KBM-7 (cell line): ENCODE measurements at regions not wholly inside any gene's neighbourhood (a gene's known extent, or its start where the extent isn't known, plus 50 kb on each side); places are given as distances from the start of the nearest gene placed in this dataset.
A peak's percentile ranks its signal among the peaks of the same experiment; 100 is the strongest.
"Not testable (repeated sequence)": the region's sequence is repeated elsewhere in the genome, so short reads cannot be mapped to it uniquely, and the experiment has no call there.

ENCODE experiments used
- DNase-seq: peaks from one replicate; pipeline ENCODE4 v3.0.0-alpha.2; 2015
- in situ Hi-C: fragments of 300-500 bp; cut with MboI; formaldehyde crosslinking; loops from 2 replicates; pipeline ENCODE4 v1.14.3; 2020; ENCODE audit warnings: low sequenced_read_pairs, low pct_unique_long_range_greater_than_20kb, mixed read lengths

DNA sequence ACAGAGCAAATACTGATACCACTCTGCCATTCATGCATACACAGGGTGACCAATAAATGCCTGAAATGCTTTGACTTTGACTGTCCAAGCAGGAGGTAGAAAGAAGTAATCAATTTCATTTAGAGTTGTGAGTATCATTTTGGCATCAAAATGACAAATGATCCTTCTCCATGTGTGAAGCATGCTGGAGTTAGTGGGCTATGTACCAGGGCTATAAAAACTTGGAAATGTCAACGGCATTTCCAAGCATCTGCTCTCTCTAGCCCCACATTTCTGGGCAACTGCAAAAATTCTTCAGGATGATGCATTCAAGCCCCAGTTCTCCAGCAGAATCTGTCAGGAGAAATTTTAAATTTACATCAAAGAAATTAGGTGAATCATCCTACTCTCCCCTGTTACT, 208.4 kb upstream of the PTBP2 start:
- DNase-seq, result no peak
- in situ Hi-C loops, result no loop called here

DNA sequence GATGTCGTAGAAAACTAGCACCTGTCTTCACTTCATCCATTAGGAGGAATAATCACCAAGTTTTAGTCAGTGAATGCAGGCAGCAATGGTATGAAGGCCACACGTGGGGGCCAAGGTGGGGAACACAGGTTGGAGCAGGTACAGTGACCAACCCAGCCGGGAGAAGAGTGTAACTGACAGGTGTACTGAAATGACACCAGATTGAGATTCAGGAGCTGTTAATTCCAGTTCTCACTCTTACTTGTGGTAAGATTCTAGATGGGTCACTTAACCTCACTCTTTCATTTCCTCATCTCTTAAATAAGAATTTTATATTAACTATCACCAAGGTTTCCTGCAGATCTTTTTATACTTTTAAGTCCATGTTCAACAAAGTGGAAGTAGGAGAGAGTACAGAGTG, 206.2 kb upstream of the PTBP2 start:
- in situ Hi-C loops, result no loop called here

DNA sequence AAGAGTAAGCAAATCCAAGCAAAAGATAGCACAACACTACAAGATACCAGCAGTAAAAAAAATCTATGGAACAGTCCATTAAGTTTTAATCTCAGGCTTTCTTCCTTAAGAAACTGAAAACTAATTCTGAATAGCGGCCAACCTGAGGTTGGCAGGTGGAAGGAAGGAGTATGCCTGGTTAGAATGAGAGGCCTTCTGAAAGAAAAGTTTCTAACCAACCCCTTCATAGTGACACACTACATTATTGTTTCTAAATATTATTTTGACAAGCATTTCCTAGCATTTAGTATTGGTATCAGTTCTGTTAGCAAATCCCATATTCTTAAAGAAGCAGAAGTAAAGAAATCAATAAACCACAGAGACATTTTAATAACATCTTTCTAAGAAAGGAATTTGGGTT, 205.7 kb upstream of the PTBP2 start:
- in situ Hi-C loops, result no loop called here
- DNase-seq, result peak; percentile 3

More for the DNA sequence above, 206.2 kb upstream of the PTBP2 start:
- DNase-seq, result no peak

DNA sequence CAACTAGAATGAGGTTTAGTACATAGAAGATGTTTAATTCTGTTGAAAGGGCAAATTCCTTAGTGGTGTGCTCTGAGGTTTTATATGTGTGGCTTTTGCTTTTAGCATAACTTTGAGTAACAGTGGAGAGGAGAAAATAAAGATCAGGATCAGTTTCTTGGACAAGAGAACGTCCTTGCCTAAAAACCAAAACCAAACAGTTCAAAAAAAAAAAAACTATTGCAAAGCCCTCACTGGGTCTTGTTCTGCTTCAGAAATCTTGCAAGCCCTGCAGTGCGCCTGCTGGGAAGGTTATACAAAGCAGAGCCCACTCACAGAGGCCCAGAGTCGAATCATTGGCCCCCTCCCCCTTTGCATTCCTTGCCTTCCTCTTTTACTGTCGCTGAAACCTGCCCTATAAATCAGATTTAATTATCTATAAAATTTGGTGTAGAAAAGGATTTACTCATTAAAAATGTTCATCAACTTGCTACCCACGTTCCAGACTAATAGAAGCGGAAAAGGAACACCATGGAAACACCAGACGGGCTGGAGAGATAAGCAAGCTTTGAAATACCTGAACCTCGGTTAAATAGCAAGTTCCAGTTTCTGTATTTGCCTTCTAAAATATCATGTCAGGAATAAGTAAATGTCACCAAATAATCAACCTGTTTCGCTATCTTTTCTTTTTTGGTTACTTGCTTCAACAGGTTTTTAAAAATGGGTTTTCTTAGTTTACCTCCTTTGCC, 201.6 kb upstream of the PTBP2 start:
- no peak for DNase-seq
- in situ Hi-C loops, result no loop called here

DNA sequence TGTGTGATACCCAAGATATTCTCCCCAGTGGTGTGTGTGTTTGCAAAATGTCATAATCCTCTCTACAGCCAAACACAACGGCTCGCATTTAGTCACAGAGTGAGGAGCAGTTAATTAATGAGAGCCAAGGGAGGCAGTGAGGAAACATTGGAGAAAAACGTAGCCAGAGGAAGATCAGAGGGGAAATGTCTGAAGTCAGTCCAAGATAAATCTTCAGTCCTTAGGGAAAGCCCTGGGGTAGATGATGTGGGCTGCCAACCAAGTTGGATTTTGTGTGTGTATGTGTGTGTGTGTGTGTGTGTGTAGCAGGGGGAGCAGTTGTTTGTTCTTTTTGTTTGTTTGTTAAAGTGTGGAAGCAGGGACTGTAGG, 201.0 kb upstream of the PTBP2 start:
- in situ Hi-C loops, result no loop called here
- DNase-seq, result no peak

DNA sequence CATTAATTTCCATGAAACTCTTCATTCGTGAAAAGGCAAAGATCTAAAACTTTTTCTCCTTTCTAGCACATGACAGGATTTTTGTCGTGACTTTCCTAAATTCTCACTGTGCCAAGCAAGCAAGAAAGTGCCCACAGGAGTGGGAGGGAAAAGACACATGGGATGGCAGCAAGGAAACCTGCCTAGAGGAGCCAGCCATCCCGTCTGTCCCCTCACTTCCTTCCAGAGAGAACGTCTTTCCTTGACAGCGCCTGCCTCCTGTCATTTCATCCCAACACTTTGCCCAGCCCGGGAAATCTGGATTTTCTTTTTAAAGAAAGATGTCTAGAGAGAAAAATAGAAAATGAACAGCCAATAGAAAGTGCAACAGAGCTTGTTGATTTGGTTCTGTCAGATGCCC, 200.6 kb upstream of the PTBP2 start:
- in situ Hi-C loops, result no loop called here
- DNase-seq, result no peak

DNA sequence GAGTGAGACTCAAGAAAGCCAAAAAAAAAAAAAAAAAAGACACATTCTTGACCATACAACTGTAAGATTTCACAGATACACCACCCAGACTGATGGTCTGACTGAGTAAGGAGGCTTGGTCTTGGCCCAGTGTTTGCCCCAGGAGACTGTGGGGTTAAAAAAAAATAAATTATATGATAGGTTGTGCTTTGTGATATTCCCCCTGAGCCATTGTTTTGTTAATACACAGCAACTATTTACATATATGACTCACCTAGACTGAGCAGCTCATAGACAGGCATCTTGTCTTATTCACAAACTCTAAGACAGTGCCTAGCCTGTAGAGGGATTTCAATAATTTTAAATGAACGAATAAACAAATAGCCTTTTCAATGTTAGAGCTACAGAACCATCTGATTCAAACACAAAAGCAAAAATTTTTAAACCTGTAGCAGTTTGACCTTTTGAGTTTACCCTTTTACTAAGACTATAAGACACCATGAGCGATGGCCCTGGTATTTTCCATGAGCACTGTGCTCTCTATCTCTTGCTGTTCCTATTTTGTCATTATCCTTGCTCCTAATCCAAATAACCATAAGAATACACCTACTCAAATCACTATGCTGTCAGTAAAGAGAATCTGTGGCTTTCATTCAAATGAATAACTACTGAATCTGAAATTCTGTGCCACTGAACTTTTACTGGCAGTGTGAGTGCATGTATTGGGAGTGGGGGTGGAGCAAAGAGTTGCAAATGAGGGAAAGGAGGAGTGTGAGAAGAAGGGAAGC, 199.4 kb upstream of the PTBP2 start:
- in situ Hi-C loops, result no loop called here
- DNase-seq, result no peak

DNA sequence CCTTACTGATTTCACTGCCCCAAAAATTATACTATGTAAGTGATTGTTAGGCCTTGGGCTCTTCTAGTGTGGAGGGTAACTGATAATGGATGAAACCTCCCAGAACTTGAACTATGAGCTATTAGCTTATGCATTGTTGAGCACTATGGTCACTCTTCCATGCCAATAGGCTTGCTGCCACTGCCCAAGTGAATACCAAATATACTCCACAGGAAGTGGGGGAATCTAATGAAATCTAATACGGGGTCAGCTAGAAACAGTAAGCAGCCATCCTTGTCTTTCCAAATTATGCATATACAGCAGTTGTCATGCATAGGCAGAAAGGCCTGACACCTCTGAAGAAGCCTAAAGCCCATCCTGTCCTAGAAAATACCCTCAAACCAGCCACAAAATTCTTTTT, 198.7 kb upstream of the PTBP2 start:
- DNase-seq, result no peak
- in situ Hi-C loops, result no loop called here

DNA sequence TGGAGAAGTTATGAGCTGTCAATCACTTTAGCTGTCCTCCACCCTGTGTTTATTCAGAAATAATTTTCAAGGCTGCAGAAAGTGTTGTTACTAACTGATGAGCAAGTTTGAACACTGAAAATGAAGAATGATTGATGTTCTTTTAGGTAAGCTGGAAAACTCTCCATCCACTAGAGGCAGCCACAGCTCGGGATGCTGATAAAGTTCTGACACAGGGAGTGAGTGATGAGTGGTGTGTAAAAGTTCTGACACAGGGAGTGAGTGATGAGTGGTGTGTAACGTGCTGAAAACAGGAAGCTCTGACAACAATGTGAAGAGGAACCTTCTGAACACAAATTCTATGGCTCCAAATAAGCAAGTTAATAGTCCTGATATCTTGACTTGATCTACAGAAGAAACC, 197.5 kb upstream of the PTBP2 start:
- in situ Hi-C loops, result no loop called here
- peak; percentile 14 for DNase-seq

DNA sequence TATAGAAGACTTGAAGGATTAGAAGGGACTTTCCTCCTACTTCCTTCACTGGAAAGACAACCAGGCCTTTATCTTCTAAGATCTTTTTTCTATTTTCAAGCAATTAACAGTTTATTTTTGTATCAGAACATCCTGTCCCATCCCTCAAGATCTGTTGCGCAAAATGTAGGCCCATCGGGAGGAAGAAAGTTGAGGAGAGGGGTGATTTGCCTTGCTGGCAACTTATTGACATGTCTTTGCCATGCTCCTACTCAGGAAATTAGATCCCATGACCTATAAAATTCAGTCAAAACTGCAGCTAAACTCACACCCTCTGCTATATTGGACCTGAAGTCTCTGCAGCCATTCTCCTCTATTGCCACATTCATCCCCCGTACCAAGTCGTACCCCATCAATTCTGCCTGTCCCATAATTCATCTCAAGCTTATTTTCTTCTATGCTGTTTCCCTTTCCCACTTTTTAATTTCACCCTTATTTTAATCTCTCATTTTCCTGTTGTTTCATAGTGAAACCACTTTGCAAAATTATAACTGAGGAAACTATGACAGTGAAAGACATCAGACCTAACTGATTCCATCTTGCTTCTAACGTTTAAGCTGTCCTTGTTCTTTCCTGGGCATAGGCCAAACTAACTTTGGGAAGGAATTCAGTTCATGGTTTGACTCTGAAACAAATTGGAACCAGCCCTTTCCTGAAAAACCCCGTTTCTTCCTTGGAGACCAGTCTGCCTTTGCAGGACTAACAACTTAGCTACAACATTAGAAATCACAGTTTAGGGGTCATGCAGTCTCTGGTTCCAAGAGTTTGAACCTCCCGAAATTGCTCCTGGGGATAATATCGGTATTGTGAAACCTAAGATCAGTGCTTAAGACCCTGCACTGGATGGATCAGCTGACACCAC, 195.7 kb upstream of the PTBP2 start:
- in situ Hi-C loops, result no loop called here
- no peak for DNase-seq

DNA sequence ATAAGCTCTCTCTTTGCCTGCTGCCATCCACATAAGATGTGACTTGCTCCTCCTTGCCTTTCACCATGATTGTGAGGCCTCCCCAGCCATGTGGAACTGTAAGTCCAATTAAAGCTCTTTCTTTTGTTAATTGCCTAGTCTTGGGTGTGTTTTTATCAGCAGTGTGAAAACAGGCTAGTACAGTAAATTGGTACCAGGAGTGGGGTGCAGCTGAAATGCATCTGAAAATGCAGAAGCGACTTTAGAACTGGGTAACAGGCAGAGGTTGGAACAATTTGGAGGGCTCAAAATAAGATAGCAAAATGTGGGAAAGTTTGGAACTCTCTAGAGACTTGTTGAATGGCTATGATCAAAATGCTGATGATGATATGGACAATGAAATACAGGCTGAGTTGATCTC, 192.9 kb upstream of the PTBP2 start:
- in situ Hi-C loops, result not testable (repeated sequence)

DNA sequence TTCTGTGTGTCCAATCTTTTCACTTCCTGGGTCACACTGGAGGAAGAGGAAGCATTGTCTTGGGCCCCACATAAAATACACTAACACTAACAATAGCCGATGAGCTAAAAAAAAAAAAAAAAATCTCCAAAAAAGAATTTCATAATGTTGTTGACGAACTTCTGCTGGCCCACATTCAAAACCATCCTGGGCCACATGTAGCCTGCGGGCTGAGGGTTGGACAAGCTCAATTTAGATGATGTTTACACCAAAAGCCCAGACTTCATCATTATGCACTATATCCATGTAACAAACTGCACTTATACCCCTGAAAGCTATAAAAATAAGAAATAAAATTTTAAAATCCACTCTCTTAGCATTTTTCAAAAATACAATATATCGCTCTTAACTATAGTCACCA, 187.8 kb upstream of the PTBP2 start:
- no peak for DNase-seq
- in situ Hi-C loops, result no loop called here

More for the DNA sequence above, 192.9 kb upstream of the PTBP2 start:
- DNase-seq, result not testable (repeated sequence)

DNA sequence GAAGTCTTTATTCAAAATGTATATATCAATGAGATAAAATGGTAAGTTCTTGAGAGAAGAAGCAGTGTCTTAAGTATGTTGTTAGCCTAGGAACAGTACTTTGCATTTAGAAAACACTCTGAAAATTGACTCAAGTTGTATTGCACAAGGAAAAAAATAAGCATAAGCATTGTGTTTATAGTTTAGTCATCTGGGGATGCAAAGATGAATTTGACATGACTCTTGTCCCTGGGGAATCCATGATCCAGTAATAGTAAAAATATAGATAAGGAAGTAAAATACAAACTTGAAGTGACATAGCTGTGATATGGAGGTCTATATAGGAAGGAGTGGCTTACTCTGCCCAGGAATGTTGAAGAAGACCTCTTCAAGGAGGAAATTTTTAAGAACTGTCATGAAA, 185.0 kb upstream of the PTBP2 start:
- no peak for DNase-seq
- in situ Hi-C loops, result no loop called here

DNA sequence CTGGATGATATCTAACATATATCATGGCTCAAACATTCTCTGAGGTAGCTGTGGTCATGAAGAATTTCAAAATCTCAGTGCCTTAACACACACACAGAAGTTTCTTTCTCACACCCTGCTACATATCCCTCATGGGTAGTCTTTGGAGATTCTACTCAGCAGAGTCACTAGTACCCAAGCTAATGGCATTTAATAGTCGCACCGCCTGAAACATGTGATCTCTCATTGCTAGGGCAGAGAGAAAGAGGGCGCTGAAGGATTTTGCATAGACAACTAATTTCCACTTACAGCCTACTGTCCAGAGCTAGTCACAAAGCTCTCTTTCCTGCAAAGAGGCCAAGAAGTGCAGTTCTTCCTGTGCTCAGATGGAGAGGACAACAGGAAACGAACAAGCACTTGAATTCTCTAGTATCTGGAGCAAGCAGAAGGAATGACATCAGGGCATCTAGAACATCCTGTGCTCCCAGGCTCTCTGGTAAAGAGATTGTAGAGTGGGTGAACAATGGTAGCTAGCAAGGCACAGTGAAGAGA, 183.4 kb upstream of the PTBP2 start:
- in situ Hi-C loops, result no loop called here
- no peak for DNase-seq

DNA sequence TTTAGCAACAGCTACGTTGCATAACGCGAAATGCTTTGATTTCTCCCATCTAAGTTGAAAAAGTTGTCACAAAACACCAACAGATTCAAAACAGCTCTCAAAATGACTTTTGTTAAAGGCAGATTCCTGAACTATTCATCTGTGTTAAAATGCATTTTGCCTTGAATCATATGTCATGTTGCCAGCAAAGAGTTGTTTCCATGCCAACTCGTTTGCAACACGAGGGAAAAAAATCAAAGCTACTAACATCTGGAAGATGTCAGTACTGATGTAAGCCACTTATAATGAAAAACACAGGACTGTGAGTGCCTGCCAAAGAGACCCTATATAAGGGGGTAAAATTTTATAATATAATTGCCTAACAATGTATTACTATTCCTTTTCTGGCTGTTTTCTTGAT, 182.7 kb upstream of the PTBP2 start:
- in situ Hi-C loops, result no loop called here
- DNase-seq, result no peak

DNA sequence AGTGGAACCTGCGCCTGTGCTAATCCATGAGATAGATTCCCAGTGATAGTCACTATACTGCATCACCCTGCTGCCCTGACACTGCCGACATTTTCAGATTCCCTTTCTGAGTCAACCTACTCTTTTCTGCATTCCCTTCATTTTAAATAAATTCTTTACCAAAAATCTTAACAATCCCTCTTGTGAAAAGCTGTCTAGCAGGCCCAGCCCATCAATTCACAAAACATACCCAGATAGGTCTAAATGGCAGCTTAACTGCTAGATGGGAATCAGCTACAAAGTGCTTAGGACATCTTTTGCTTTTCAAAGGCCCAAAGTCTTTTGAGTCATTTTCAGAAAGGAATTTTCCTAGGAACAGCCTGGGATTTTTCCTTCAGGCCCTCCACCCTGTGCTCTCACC, 180.1 kb upstream of the PTBP2 start:
- no peak for DNase-seq
- in situ Hi-C loops, result no loop called here

DNA sequence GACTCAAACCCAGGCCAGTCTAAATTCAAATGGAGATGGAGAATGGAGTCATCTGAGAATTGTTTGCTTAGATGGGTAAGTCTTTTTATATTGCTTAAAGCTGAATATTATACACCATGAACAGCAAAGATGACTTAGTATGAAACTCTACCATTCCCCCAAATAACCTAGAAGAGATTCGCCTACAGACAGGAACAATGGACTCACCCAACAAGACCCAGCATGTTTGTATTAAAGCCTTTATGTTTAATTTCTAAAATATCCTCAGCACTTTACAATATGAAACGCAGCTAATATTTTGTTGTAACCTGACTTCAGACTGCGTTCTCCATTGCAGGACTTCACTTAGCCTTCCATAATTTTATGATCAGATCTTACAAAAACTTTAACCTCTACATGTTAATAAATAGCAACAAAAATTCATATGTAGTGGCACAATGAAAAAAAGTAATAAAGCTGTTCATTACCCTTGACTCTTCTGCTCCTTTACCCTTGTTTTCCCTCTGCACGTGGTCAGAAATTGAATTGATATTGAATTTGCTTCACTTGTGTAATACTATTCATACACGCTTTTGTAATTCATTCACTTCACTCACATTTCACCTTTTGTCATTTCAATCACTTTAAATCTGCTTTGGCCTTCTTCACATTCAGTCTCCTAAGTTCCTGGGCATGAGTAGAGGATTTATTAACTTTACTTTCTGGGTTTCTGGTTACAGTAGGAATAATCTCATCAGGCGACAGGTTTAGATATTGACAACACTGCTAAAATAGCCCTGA, 177.3 kb upstream of the PTBP2 start:
- in situ Hi-C loops, result no loop called here

DNA sequence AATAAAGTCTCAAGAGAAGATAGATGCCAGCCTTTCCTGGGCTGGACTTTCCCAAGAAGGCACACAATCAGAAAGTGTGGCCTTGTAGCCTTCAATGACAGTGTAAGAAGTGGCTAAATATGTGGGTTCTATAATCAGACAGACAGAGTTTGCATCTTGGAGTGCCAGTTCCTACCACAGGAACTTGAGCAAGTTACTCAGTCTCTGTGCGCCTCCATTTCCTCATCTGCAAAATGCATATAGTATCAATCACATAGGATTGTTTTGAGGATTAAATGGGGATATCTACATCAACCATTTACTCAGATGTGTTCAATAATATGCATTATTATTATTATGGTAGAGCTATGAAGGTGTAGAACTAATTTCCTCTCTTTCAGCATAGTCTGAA, 176.8 kb upstream of the PTBP2 start:
- in situ Hi-C loops, result no loop called here
- no peak for DNase-seq

More for the DNA sequence above, 177.3 kb upstream of the PTBP2 start:
- DNase-seq, result no peak
